H9 (cell line): ENCODE measurements at regions not wholly inside any gene's neighbourhood (a gene's known extent, or its start where the extent isn't known, plus 50 kb on each side); places are given as distances from the start of the nearest gene placed in this dataset.

Source experiments
- DNase-seq: peaks from one replicate; pipeline ENCODE4 v3.0.0-alpha.2; 2017
- H2AFZ ChIP-seq: one replicate; pipeline ENCODE4 v1.6.1; 2013; ENCODE audit warnings: mild to moderate bottlenecking, low read length, control low read depth, moderate library complexity
- H2AK5ac ChIP-seq: 2 replicates; pipeline ENCODE4 v1.6.1; 2013; ENCODE audit warnings: low read length, control low read depth, mixed read lengths; ENCODE audit not compliant: insufficient read length
- H2BK120ac ChIP-seq: one replicate; pipeline ENCODE4 v1.6.1; 2013; ENCODE audit warnings: low read depth, mild to moderate bottlenecking, low read length, control low read depth, inconsistent platforms; ENCODE audit not compliant: poor library complexity, severe bottlenecking
- H2BK12ac ChIP-seq: 2 replicates; pipeline ENCODE4 v1.6.1; 2013; ENCODE audit warnings: low read length, control low read depth, mixed read lengths, low read depth; ENCODE audit not compliant: insufficient read length
- H2BK15ac ChIP-seq: 2 replicates; pipeline ENCODE4 v1.6.1; 2013; ENCODE audit warnings: low read depth, low read length, control low read depth
- H2BK20ac ChIP-seq: one replicate; pipeline ENCODE4 v1.6.1; 2013; ENCODE audit warnings: low read depth, mild to moderate bottlenecking, low read length, control low read depth, inconsistent platforms; ENCODE audit not compliant: poor library complexity, severe bottlenecking
- H2BK5ac ChIP-seq: 2 replicates; pipeline ENCODE4 v1.6.1; 2013; ENCODE audit warnings: low read length, control low read depth, mixed read lengths; ENCODE audit not compliant: insufficient read length
- H3K14ac ChIP-seq: 2 replicates; pipeline ENCODE4 v1.6.1; 2013; ENCODE audit warnings: low read length, control low read depth; ENCODE audit not compliant: insufficient read depth
- H3K18ac ChIP-seq: 2 replicates; pipeline ENCODE4 v1.6.1; 2013; ENCODE audit warnings: low read depth, mild to moderate bottlenecking, mixed read lengths, low read length, control low read depth; ENCODE audit not compliant: insufficient read length
- H3K23ac ChIP-seq: 2 replicates; pipeline ENCODE4 v1.6.1; 2013; ENCODE audit warnings: low read length, control low read depth, mixed read lengths, low read depth; ENCODE audit not compliant: insufficient read length
- H3K23me2 ChIP-seq: 2 replicates; pipeline ENCODE4 v1.6.1; 2013; ENCODE audit warnings: low read depth, mild to moderate bottlenecking, mixed read lengths, low read length, control low read depth; ENCODE audit not compliant: insufficient read length, poor library complexity, severe bottlenecking
- H3K27ac ChIP-seq: 2 replicates; pipeline ENCODE4 v1.5.1; 2013; ENCODE audit warnings: low read length, control low read depth, mixed read lengths, low read depth; ENCODE audit not compliant: insufficient read length
- H3K27me3 ChIP-seq: 2 replicates; pipeline ENCODE4 v1.6.1; 2013; ENCODE audit warnings: low read length, control low read depth, inconsistent platforms; ENCODE audit not compliant: insufficient read depth
- H3K4ac ChIP-seq: 2 replicates; pipeline ENCODE4 v1.6.1; 2013; ENCODE audit warnings: low read depth, mild to moderate bottlenecking, control low read depth, inconsistent platforms, low read length, moderate library complexity
- H3K4me1 ChIP-seq: 2 replicates; pipeline ENCODE4 v1.6.1; 2013; ENCODE audit warnings: low read length, control low read depth, inconsistent platforms; ENCODE audit not compliant: insufficient read depth
- H3K4me2 ChIP-seq: 2 replicates; pipeline ENCODE4 v1.6.1; 2013; ENCODE audit warnings: low read length, control low read depth, mixed read lengths; ENCODE audit not compliant: insufficient read length, insufficient read depth
- H3K56ac ChIP-seq: 2 replicates; pipeline ENCODE4 v1.6.1; 2013; ENCODE audit warnings: low read depth, mild to moderate bottlenecking, mixed read lengths, low read length, control low read depth; ENCODE audit not compliant: insufficient read length
- H3K79me1 ChIP-seq: 2 replicates; pipeline ENCODE4 v1.6.1; 2013; ENCODE audit warnings: low read depth, mild to moderate bottlenecking, moderate library complexity, low read length, control low read depth, inconsistent platforms; ENCODE audit not compliant: insufficient read depth, poor library complexity, severe bottlenecking
- H3K79me2 ChIP-seq: 2 replicates; pipeline ENCODE4 v1.6.1; 2013; ENCODE audit warnings: low read length, control low read depth, inconsistent platforms; ENCODE audit not compliant: insufficient read depth
- H3K9ac ChIP-seq: 2 replicates; pipeline ENCODE4 v1.6.1; 2013; ENCODE audit warnings: low read length, control low read depth, mixed read lengths; ENCODE audit not compliant: insufficient read length; ENCODE audit errors: extremely low read depth
- H3K9me3 ChIP-seq: one replicate; pipeline ENCODE4 v1.6.1; 2013; ENCODE audit warnings: low read depth, low read length, inconsistent platforms; ENCODE audit not compliant: control insufficient read depth
- H3T11ph ChIP-seq: one replicate; pipeline ENCODE4 v1.6.1; 2013; ENCODE audit warnings: mild to moderate bottlenecking, low read length, control low read depth, inconsistent platforms
- H4K20me1 ChIP-seq: one replicate; pipeline ENCODE4 v1.6.1; 2013; ENCODE audit not compliant: control insufficient read depth, insufficient read length, insufficient read depth
- H4K5ac ChIP-seq: 2 replicates; pipeline ENCODE4 v1.6.1; 2013; ENCODE audit warnings: low read depth, mild to moderate bottlenecking, mixed read lengths, low read length, control low read depth; ENCODE audit not compliant: insufficient read length
- H4K8ac ChIP-seq: replicated peaks from 2 replicates; pipeline ENCODE4 v1.6.1; 2013; ENCODE audit warnings: low read length, control low read depth, mixed read lengths, low read depth; ENCODE audit not compliant: insufficient read length
- H4K91ac ChIP-seq: 2 replicates; pipeline ENCODE4 v1.6.1; 2013; ENCODE audit warnings: low read depth, mild to moderate bottlenecking, moderate library complexity, mixed read lengths, low read length, control low read depth; ENCODE audit not compliant: insufficient read length
- H3K27ac Mint-ChIP-seq, 3 experiments: 2 replicates in 2 of 3; 3 replicates in 1 of 3; pipeline ENCODE4 v1.8.0; 2020 to 2021; ENCODE audit warnings: mixed read lengths in 3 of 3, mild to moderate bottlenecking in 1 of 3, moderate library complexity in 1 of 3
- H3K27me3 Mint-ChIP-seq: 2 replicates; pipeline ENCODE4 v1.8.0; 2021; ENCODE audit warnings: low read depth, mild to moderate bottlenecking, moderate library complexity, mixed read lengths
- H3K36me3 Mint-ChIP-seq, 3 experiments: 2 replicates in 2 of 3; 3 replicates in 1 of 3; pipeline ENCODE4 v1.8.0; 2020 to 2021; ENCODE audit warnings: low read depth in 3 of 3, mixed read lengths in 3 of 3; ENCODE audit not compliant: insufficient read depth in 1 of 3
- H3K4me1 Mint-ChIP-seq, 2 experiments: 2 replicates each; pipeline ENCODE4 v1.8.0; 2020; ENCODE audit warnings: mixed read lengths in 2 of 2
- H3K4me3 Mint-ChIP-seq, 2 experiments: 2 replicates in 1 of 2; 3 replicates in 1 of 2; pipeline ENCODE4 v1.8.0; 2020 to 2021; ENCODE audit warnings: mild to moderate bottlenecking in 2 of 2, mixed read lengths in 2 of 2, moderate library complexity in 1 of 2
- H3K9me3 Mint-ChIP-seq, 2 experiments: 2 replicates in 1 of 2; 3 replicates in 1 of 2; pipeline ENCODE4 v1.8.0; 2020; ENCODE audit warnings: mild to moderate bottlenecking in 2 of 2, mixed read lengths in 2 of 2, moderate library complexity in 1 of 2
- WGBS: extraction: QIAGEN DNeasy Blood & Tissue Kit; methylation state at CpG from one replicate; pipeline ENCODE4 v1.1.7; 2013; ENCODE audit warnings: missing lambda C conversion rate, low lambda C conversion rate, mixed read lengths; ENCODE audit not compliant: insufficient read length; ENCODE audit errors: extremely low coverage; 5-methylcytosine and 5-hydroxymethylcytosine counted together
- TF ChIP-seq, protein P1 (sequence below): fragments of 200-600 bp; sonication (generic); conservative IDR thresholded peaks from 3 replicates; pipeline ENCODE4 v1.8.0; 2021; ENCODE audit warnings: antibody characterized with exemption, mild to moderate bottlenecking

DNA sequence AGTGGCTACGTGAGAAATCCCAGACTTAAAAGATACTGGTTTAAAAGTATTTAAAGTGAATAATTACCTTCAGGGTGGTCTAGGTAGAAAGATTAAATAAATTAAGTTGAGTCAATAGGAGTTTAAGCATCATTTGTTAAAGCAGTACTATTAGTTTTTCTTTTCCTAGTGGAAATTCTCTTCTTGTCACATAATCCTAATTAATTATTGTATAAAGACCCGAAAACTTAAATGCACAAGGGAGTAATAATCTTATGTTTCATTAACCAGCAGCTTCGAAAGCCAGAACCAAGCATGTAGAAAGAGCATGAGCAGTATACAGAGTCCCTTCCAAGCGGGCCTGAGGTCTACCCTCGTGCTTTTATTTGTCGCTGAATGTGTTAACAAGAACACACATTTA lies 90.2 kb upstream of the SKOR2 start:
- Histone ChIP-seq H2BK15ac (no peak overlapping the region), H3K23ac (no peak overlapping the region), H2AK5ac (no peak overlapping the region), H3K9me3 (no peaks in the 10 kb centered on the region), H2BK5ac (no peak overlapping the region), H3K27ac (no peak overlapping the region), H3T11ph (no peak overlapping the region), H4K20me1 (no peaks in the 10 kb centered on the region), H3K56ac (no peak overlapping the region), H4K8ac (no peak overlapping the region), H3K9ac (no peak overlapping the region), H3K79me1 (no peaks in the 10 kb centered on the region), H2BK20ac (no peak overlapping the region), H2AFZ (no peak overlapping the region), H3K14ac (no peak overlapping the region), H3K18ac (no peak overlapping the region), H3K4ac (no peak overlapping the region), H3K23me2 (no peaks in the 10 kb centered on the region), H4K5ac (no peak overlapping the region), H4K91ac (no peak overlapping the region), H2BK120ac (no peak overlapping the region), H3K79me2 (no peaks in the 10 kb centered on the region), H3K4me1 (no peaks in the 10 kb centered on the region; the same call in 1 of the 2 replicates), H2BK12ac (no peak overlapping the region), H3K27me3 (no peaks in the 10 kb centered on the region), H3K4me2 (no peak overlapping the region)
- WGBS = no CpG with 5 or more reads among the region's 6 CpGs
- no peaks in the 10 kb centered on the region for H3K9me3 Mint-ChIP-seq
- DNase-seq = no peak
- no peaks in the 10 kb centered on the region for H3K27me3 Mint-ChIP-seq
- H3K4me1 Mint-ChIP-seq = no peaks in the 10 kb centered on the region
- TF ChIP-seq, protein P1, sequence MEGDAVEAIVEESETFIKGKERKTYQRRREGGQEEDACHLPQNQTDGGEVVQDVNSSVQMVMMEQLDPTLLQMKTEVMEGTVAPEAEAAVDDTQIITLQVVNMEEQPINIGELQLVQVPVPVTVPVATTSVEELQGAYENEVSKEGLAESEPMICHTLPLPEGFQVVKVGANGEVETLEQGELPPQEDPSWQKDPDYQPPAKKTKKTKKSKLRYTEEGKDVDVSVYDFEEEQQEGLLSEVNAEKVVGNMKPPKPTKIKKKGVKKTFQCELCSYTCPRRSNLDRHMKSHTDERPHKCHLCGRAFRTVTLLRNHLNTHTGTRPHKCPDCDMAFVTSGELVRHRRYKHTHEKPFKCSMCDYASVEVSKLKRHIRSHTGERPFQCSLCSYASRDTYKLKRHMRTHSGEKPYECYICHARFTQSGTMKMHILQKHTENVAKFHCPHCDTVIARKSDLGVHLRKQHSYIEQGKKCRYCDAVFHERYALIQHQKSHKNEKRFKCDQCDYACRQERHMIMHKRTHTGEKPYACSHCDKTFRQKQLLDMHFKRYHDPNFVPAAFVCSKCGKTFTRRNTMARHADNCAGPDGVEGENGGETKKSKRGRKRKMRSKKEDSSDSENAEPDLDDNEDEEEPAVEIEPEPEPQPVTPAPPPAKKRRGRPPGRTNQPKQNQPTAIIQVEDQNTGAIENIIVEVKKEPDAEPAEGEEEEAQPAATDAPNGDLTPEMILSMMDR = no peak
- no peaks in the 10 kb centered on the region for H3K36me3 Mint-ChIP-seq
- no peak overlapping the region for H3K4me3 Mint-ChIP-seq
- H3K27ac Mint-ChIP-seq = no peak overlapping the region
